IMR-90 (cell line): ENCODE measurements at regions not wholly inside any gene's neighbourhood (a gene's known extent, or its start where the extent isn't known, plus 50 kb on each side); places are given as distances from the start of the nearest gene placed in this dataset.

Experiments
- ATAC-seq: fragments of 200-7000 bp; cut with Tn5 transposase; 2 replicates; pipeline ENCODE4 v1.9.1; 2020; ENCODE audit warnings: low read depth, mild to moderate bottlenecking, moderate library complexity
- BruUV-seq: library from RNA; stranded (reverse); fragments of 400-500 nt; replicated peaks from 2 replicates; lab custom pipeline; 2021; lab: Mats Ljungman, UMichigan
- CTCF ChIA-PET: fragments of 300-600 bp; formaldehyde crosslinking; extraction: SDS; loops from one replicate; lab custom pipeline; 2021; ENCODE audit warnings: antibody characterized with exemption; lab: Yijun Ruan, JAX
- POLR2A ChIA-PET: fragments of 300-600 bp; sonication (Branson Sonifier 250); formaldehyde crosslinking; loops from one replicate; lab custom pipeline; 2022; ENCODE audit warnings: antibody characterized with exemption; ENCODE audit not compliant: unreplicated experiment; lab: Charles Lee
- DNase-seq: peaks from one replicate; pipeline ENCODE4 v3.0.0; 2013
- H2AFZ ChIP-seq: replicated peaks from 2 replicates; pipeline ENCODE3; 2013; ENCODE audit warnings: low read length, mild to moderate bottlenecking; ENCODE audit not compliant: poor library complexity
- H2AK5ac ChIP-seq: 2 replicates; pipeline ENCODE4 v1.6.1; 2013; ENCODE audit warnings: low read depth, low read length, inconsistent platforms
- H2AK9ac ChIP-seq: replicated peaks from 2 replicates; pipeline ENCODE3; 2013; ENCODE audit warnings: mild to moderate bottlenecking, low read depth, low read length, moderate library complexity; ENCODE audit not compliant: poor library complexity
- H2BK120ac ChIP-seq: 2 replicates; pipeline ENCODE4 v1.6.1; 2013; ENCODE audit warnings: low read depth, low read length, inconsistent platforms
- H2BK15ac ChIP-seq: 3 replicates; pipeline ENCODE4 v1.6.1; 2013; ENCODE audit warnings: low read depth, low read length, inconsistent platforms
- H2BK20ac ChIP-seq: 2 replicates; pipeline ENCODE4 v1.6.1; 2013; ENCODE audit warnings: low read depth, mild to moderate bottlenecking, inconsistent platforms, low read length, moderate library complexity
- H2BK5ac ChIP-seq: 2 replicates; pipeline ENCODE4 v1.6.1; 2013; ENCODE audit warnings: mild to moderate bottlenecking, low read depth, low read length, inconsistent platforms; ENCODE audit not compliant: poor library complexity, severe bottlenecking
- H3K14ac ChIP-seq: replicated peaks from 2 replicates; pipeline ENCODE4 v1.6.1; 2013; ENCODE audit warnings: low read depth, low read length, inconsistent platforms
- H3K18ac ChIP-seq: 2 replicates; pipeline ENCODE4 v1.6.1; 2013; ENCODE audit warnings: low read depth, low read length, control low read depth
- H3K23ac ChIP-seq: 2 replicates; pipeline ENCODE4 v1.6.1; 2013; ENCODE audit warnings: low read depth, low read length, inconsistent platforms
- H3K27ac ChIP-seq: 2 replicates; pipeline ENCODE4 v1.5.1; 2013; ENCODE audit warnings: mild to moderate bottlenecking, control low read depth, low read length; ENCODE audit not compliant: insufficient read depth
- H3K27me3 ChIP-seq: 2 replicates; pipeline ENCODE4 v1.6.1; 2013; ENCODE audit warnings: low read length; ENCODE audit not compliant: control insufficient read depth, insufficient read depth
- H3K36me3 ChIP-seq: 2 replicates; pipeline ENCODE4 v1.6.1; 2013; ENCODE audit warnings: low read length, mixed read lengths; ENCODE audit not compliant: control insufficient read depth, insufficient read depth
- H3K4ac ChIP-seq: 2 replicates; pipeline ENCODE4 v1.6.1; 2013; ENCODE audit warnings: low read depth, low read length, inconsistent platforms
- H3K4me1 ChIP-seq: 2 replicates; pipeline ENCODE4 v1.6.1; 2013; ENCODE audit warnings: low read length, mixed read lengths; ENCODE audit not compliant: control insufficient read depth, insufficient read depth
- H3K4me2 ChIP-seq: 2 replicates; pipeline ENCODE4 v1.6.1; 2013; ENCODE audit warnings: low read depth, mild to moderate bottlenecking, control low read depth, low read length, moderate library complexity
- H3K4me3 ChIP-seq: 2 replicates; pipeline ENCODE4 v1.5.1; 2013; ENCODE audit warnings: low read depth, mild to moderate bottlenecking, control low read depth, low read length, moderate library complexity; ENCODE audit not compliant: insufficient read depth
- H3K56ac ChIP-seq: 2 replicates; pipeline ENCODE4 v1.6.1; 2013; ENCODE audit warnings: low read length, inconsistent platforms; ENCODE audit not compliant: insufficient read depth; ENCODE audit errors: extremely low read depth
- H3K79me1 ChIP-seq, 2 experiments: 2 replicates each; pipeline ENCODE4 v1.6.1; 2013; ENCODE audit warnings: low read length in 2 of 2, inconsistent platforms in 1 of 2, low read depth in 1 of 2
- H3K9ac ChIP-seq: 2 replicates; pipeline ENCODE4 v1.6.1; 2013; ENCODE audit warnings: low read depth, low read length, control low read depth
- H3K9me1 ChIP-seq: 2 replicates; pipeline ENCODE4 v1.6.1; 2013; ENCODE audit warnings: low read length, inconsistent platforms; ENCODE audit not compliant: insufficient read depth
- H3K9me3 ChIP-seq: 2 replicates; pipeline ENCODE4 v1.6.1; 2013; ENCODE audit warnings: low read length; ENCODE audit not compliant: control insufficient read depth, insufficient read depth
- H4K20me1 ChIP-seq: 2 replicates; pipeline ENCODE4 v1.6.1; 2013; ENCODE audit warnings: low read length, inconsistent platforms; ENCODE audit not compliant: insufficient read depth
- H4K5ac ChIP-seq: 2 replicates; pipeline ENCODE4 v1.6.1; 2013; ENCODE audit warnings: mild to moderate bottlenecking, low read depth, low read length, control low read depth
- H4K8ac ChIP-seq, 2 experiments: 2 replicates each; pipeline ENCODE4 v1.6.1; 2013; ENCODE audit warnings: low read depth in 2 of 2, low read length in 2 of 2, control low read depth in 1 of 2, inconsistent platforms in 1 of 2
- H4K91ac ChIP-seq: 2 replicates; pipeline ENCODE4 v1.6.1; 2013; ENCODE audit warnings: low read depth, low read length, inconsistent platforms; ENCODE audit not compliant: insufficient read depth
- RFX5 ChIP-seq: IDR thresholded peaks from 2 replicates; pipeline ENCODE4 v1.8.0; 2012; ENCODE audit warnings: low read depth, mild to moderate bottlenecking, low read length, moderate library complexity
- WGBS, 2 experiments: methylation state at CpG; one replicate each; pipeline versions ENCODE4 v1.1.5 to v1.1.7; 2013; ENCODE audit warnings: missing lambda C conversion rate in 2 of 2; ENCODE audit not compliant: insufficient read length in 1 of 2; ENCODE audit errors: extremely low coverage in 2 of 2; 5-methylcytosine and 5-hydroxymethylcytosine counted together
- dilution Hi-C: fragments of 300-500 bp; cut with HindIII; formaldehyde crosslinking; loops from one replicate; pipeline ENCODE4 v1.14.3; 2018; ENCODE audit warnings: low sequenced_read_pairs; ENCODE audit not compliant: unreplicated experiment
- in situ Hi-C: fragments of 300-500 bp; cut with MboI; formaldehyde crosslinking; loops from 3 replicates; pipeline ENCODE4 v1.14.3; 2019; ENCODE audit warnings: low sequenced_read_pairs, inconsistent platforms, mixed read lengths
- intact Hi-C: fragments of 100-400 bp; cut with micrococcal nuclease; formaldehyde crosslinking; loops from 2 replicates; pipeline ENCODE4 v1.10.0; 2022

DNA sequence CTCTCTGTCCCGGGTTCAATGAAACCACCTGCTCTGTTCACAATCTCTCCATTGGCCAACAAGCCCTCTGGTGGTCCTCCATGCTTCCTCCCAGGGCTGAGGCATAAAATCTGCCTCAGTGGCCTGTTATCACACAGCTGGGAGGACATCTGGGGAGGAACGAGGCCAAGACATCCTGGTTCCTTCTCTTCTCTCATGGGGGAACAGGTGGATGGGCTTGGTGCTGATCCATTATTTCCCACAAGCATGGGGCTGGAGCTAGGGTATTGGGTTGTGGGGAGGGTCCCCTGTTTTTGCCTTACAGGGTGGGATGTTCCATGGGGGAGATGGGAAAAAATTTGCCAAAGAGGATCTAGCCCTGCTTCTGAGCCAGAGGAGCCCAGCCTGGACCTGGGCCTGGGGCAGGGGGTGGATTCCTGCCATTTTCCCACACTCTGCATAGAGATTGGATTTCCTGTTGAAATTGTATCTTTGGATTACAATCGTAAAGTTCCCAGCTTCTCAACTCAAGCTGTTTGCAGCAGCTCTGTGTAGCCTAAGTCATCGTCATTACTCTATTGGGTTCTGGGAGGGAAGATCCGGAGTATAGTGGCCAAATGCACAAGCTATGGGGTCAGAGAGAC is 124.7 kb downstream of the NAV1 start:
- no TSS peak for BruUV-seq
- CTCF ChIA-PET, result no interaction called here
- no peak overlapping the region for H4K5ac ChIP-seq
- no peaks in the 10 kb centered on the region for H3K27me3 ChIP-seq
- H2BK15ac ChIP-seq, result no peak overlapping the region
- H2AFZ ChIP-seq, result no peak overlapping the region
- H3K9me3 ChIP-seq, result no peaks in the 10 kb centered on the region
- H2BK20ac ChIP-seq, result no peak overlapping the region
- H2BK120ac ChIP-seq, result no peak overlapping the region
- no peak for ATAC-seq
- H3K23ac ChIP-seq, result no peak overlapping the region
- no peak overlapping the region for H3K9ac ChIP-seq
- no peak overlapping the region for H2AK5ac ChIP-seq
- no peak overlapping the region for H3K4ac ChIP-seq
- in situ Hi-C loops (no loop called here), intact Hi-C loops (no loop called here), dilution Hi-C loops (no loop called here)
- H3K79me1 ChIP-seq, result peaks cover 40 to 100% of the 10 kb centered on the region in 2 experiments
- no peak overlapping the region for H3K4me3 ChIP-seq
- no peak overlapping the region for H3K18ac ChIP-seq
- no peak for TF ChIP-seq RFX5
- no peak overlapping the region for H3K56ac ChIP-seq
- no peak overlapping the region for H2BK5ac ChIP-seq
- H3K4me1 ChIP-seq, result peaks cover 13% of the 10 kb centered on the region; the same call in 1 of the 2 replicates
- H3K4me2 ChIP-seq, result no peak overlapping the region
- H3K9me1 ChIP-seq, result peaks cover 69% of the 10 kb centered on the region
- H3K36me3 ChIP-seq, result peaks cover 26% of the 10 kb centered on the region
- peak overlapping the region; percentile 11 for H2AK9ac ChIP-seq
- no peak overlapping the region for H3K14ac ChIP-seq
- H4K20me1 ChIP-seq, result peaks cover 100% of the 10 kb centered on the region
- H3K27ac ChIP-seq, result no peak overlapping the region
- no peak overlapping the region for H4K91ac ChIP-seq
- 100% methylated on average over 1 of the region's 5 CpGs; no CpG with 5 or more reads in 1 of the 2 experiments for WGBS, 2 experiments
- no peak for DNase-seq
- POLR2A ChIA-PET, result interaction anchor here (0.6 kb wide), 2 partner anchors 61 to 1077 kb away, joined by 3 to 5 read pairs; no protein-coding TSS in a partner anchor
- no peak overlapping the region for H4K8ac ChIP-seq
